MM.1S (cell line): ENCODE measurements at regions not wholly inside any gene's neighbourhood (a gene's known extent, or its start where the extent isn't known, plus 50 kb on each side); places are given as distances from the start of the nearest gene placed in this dataset.

Source experiments
- DNase-seq: peaks from one replicate; pipeline ENCODE4 v3.0.0-alpha.2; 2015
- H2AFZ ChIP-seq: fragments of 300-600 bp; sonication (generic); 2 replicates; pipeline ENCODE4 v1.6.0; 2016; ENCODE audit warnings: antibody characterized with exemption, low read length
- H3F3A ChIP-seq: fragments of 300-600 bp; sonication (generic); 2 replicates; pipeline ENCODE4 v1.6.1; 2016; ENCODE audit warnings: mild to moderate bottlenecking, antibody characterized with exemption, low read length, moderate library complexity, mixed read lengths; ENCODE audit not compliant: insufficient read depth
- H3K27ac ChIP-seq: fragments of 300-600 bp; sonication (generic); 2 replicates; pipeline ENCODE4 v1.5.1; 2016; ENCODE audit warnings: mild to moderate bottlenecking, low read length
- H3K27me3 ChIP-seq: fragments of 300-600 bp; sonication (generic); replicated peaks from 2 replicates; pipeline ENCODE4 v1.6.0; 2016; ENCODE audit warnings: low read length; ENCODE audit not compliant: insufficient read depth
- H3K36me3 ChIP-seq: fragments of 300-600 bp; sonication (generic); replicated peaks from 2 replicates; pipeline ENCODE4 v1.6.1; 2016; ENCODE audit warnings: mild to moderate bottlenecking, low read length, mixed read lengths; ENCODE audit not compliant: insufficient read depth
- H3K4me1 ChIP-seq: fragments of 300-600 bp; sonication (generic); 2 replicates; pipeline ENCODE4 v1.6.1; 2016; ENCODE audit warnings: low read length, mixed read lengths
- H3K4me2 ChIP-seq: fragments of 300-600 bp; sonication (generic); 2 replicates; pipeline ENCODE4 v1.6.0; 2016; ENCODE audit warnings: low read depth, low read length
- H3K4me3 ChIP-seq: fragments of 300-600 bp; sonication (generic); 2 replicates; pipeline ENCODE4 v1.5.1; 2016; ENCODE audit warnings: low read length, mixed read lengths
- H3K79me2 ChIP-seq: fragments of 300-600 bp; sonication (generic); 2 replicates; pipeline ENCODE4 v1.6.1; 2016; ENCODE audit warnings: mixed run types, low read length, mixed read lengths
- H3K9ac ChIP-seq: fragments of 300-600 bp; sonication (generic); 2 replicates; pipeline ENCODE4 v1.6.1; 2016; ENCODE audit warnings: low read length, mixed read lengths
- H3K9me2 ChIP-seq: fragments of 300-600 bp; sonication (generic); replicated peaks from 2 replicates; pipeline ENCODE4 v1.6.1; 2016; ENCODE audit warnings: mild to moderate bottlenecking, low read length, mixed read lengths; ENCODE audit not compliant: insufficient read depth
- H3K9me3 ChIP-seq: fragments of 300-600 bp; sonication (generic); replicated peaks from 2 replicates; pipeline ENCODE4 v1.6.1; 2016; ENCODE audit warnings: mild to moderate bottlenecking, low read length, mixed read lengths; ENCODE audit not compliant: insufficient read depth
- H4K20me1 ChIP-seq: fragments of 300-600 bp; sonication (generic); 2 replicates; pipeline ENCODE4 v1.6.1; 2016; ENCODE audit warnings: mild to moderate bottlenecking, low read length, moderate library complexity, mixed read lengths; ENCODE audit not compliant: insufficient read depth
- EZH2 ChIP-seq: fragments of 300-600 bp; sonication (generic); optimal IDR thresholded peaks from 2 replicates; pipeline ENCODE3; 2017; ENCODE audit warnings: low read depth, mild to moderate bottlenecking, antibody characterized with exemption, low read length, mixed read lengths
- EZH2phosphoT487 ChIP-seq: fragments of 300-600 bp; sonication (generic); IDR thresholded peaks from 2 replicates; pipeline ENCODE4 v1.6.1; 2018; ENCODE audit warnings: antibody characterized with exemption, low read length
- TF ChIP-seq, protein P1 (sequence below): fragments of 300-600 bp; sonication (generic); IDR thresholded peaks from 2 replicates; pipeline ENCODE4 v1.5.1; 2016; ENCODE audit warnings: antibody characterized with exemption, low read length, mixed read lengths

DNA sequence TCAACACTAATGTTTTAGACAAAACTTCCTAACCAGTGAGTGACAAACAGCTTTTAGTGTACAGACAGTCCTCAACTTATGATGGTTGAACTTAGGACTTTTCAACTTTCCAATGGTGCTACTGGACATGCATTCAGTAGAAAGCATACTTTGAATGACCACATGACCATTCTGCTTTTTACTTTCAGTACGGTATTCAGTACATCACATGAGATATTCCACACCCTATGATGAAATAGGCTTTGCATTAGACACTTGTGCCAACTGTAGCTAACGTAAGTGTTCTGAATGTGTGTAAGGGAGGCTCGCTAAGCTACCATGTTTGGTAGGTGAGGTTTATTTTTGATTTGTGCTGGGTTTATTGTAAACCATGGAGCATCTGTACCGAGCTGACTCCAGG lies 113.7 kb downstream of the WNT7A start:
- H2AFZ ChIP-seq = no peak overlapping the region
- no peaks in the 10 kb centered on the region for H3K9me3 ChIP-seq
- no peak for DNase-seq
- TF ChIP-seq EZH2 (no peak), EZH2phosphoT487 (no peak)
- TF ChIP-seq, protein P1, sequence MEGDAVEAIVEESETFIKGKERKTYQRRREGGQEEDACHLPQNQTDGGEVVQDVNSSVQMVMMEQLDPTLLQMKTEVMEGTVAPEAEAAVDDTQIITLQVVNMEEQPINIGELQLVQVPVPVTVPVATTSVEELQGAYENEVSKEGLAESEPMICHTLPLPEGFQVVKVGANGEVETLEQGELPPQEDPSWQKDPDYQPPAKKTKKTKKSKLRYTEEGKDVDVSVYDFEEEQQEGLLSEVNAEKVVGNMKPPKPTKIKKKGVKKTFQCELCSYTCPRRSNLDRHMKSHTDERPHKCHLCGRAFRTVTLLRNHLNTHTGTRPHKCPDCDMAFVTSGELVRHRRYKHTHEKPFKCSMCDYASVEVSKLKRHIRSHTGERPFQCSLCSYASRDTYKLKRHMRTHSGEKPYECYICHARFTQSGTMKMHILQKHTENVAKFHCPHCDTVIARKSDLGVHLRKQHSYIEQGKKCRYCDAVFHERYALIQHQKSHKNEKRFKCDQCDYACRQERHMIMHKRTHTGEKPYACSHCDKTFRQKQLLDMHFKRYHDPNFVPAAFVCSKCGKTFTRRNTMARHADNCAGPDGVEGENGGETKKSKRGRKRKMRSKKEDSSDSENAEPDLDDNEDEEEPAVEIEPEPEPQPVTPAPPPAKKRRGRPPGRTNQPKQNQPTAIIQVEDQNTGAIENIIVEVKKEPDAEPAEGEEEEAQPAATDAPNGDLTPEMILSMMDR = no peak
- H3K79me2 ChIP-seq = no peaks in the 10 kb centered on the region
- H3K4me1 ChIP-seq = no peaks in the 10 kb centered on the region
- no peaks in the 10 kb centered on the region for H4K20me1 ChIP-seq
- H3K9ac ChIP-seq = no peak overlapping the region
- H3K36me3 ChIP-seq = no peaks in the 10 kb centered on the region
- no peaks in the 10 kb centered on the region for H3F3A ChIP-seq
- no peak overlapping the region for H3K27ac ChIP-seq
- H3K27me3 ChIP-seq = peaks cover 33% of the 10 kb centered on the region
- no peak overlapping the region for H3K4me2 ChIP-seq
- H3K4me3 ChIP-seq = no peak overlapping the region
- no peaks in the 10 kb centered on the region for H3K9me2 ChIP-seq

DNA sequence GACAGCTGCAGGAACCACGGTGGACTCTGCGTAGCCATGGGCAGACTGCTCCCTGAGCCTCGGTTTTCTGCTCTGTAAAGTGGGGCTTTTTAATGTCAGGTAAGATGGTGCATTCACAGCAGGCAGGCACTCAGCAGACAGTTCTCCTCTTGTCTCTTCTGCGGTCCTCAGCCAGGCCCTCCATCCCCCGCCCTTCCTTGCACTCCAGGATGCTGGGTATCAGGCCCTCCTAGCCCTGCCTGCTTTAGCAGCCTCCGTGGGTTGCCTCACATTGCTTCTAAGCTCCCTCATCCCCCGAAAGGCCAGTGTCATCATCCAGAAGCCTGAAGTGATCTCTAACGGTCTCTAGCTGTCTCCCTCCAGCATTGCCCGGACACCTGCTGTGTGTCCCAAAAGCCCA lies 115.7 kb downstream of the WNT7A start:
- no peaks in the 10 kb centered on the region for H3K4me1 ChIP-seq
- H3K9ac ChIP-seq = no peak overlapping the region
- H3K4me3 ChIP-seq = no peak overlapping the region
- H3K4me2 ChIP-seq = no peak overlapping the region
- H3F3A ChIP-seq = no peaks in the 10 kb centered on the region
- H3K27me3 ChIP-seq = peaks cover 25% of the 10 kb centered on the region
- no peak overlapping the region for H2AFZ ChIP-seq
- no peaks in the 10 kb centered on the region for H4K20me1 ChIP-seq
- no peaks in the 10 kb centered on the region for H3K79me2 ChIP-seq
- no peaks in the 10 kb centered on the region for H3K36me3 ChIP-seq
- no peak for DNase-seq
- no peaks in the 10 kb centered on the region for H3K9me2 ChIP-seq
- TF ChIP-seq EZH2 (no peak), EZH2phosphoT487 (no peak)
- TF ChIP-seq, protein P1 = no peak
- no peak overlapping the region for H3K27ac ChIP-seq
- H3K9me3 ChIP-seq = no peaks in the 10 kb centered on the region

DNA sequence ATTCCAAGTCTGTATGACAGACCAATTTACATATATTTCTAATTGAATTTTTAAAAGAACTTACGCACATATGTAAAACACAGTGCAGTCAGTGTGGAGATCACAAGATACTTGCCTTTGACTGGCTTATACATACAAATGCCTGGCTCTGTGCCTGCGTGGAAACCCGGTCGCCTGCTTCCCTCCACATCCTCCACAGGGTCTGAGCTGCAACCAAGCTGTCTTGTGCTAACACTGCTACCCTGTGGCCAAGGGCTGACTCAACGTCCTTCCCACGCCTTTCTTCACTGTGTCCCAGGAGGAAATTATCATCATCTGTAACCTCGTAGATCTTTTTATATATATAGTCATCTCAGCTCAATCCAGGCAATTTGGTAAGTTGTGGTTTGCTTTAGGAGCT lies 117.0 kb downstream of the WNT7A start:
- H2AFZ ChIP-seq = no peak overlapping the region
- TF ChIP-seq, protein P1 = no peak
- TF ChIP-seq EZH2phosphoT487 = no peak
- TF ChIP-seq EZH2 = no peak
- H3K9me3 ChIP-seq = no peaks in the 10 kb centered on the region
- H3K9me2 ChIP-seq = no peaks in the 10 kb centered on the region
- no peak overlapping the region for H3K9ac ChIP-seq
- no peak overlapping the region for H3K4me2 ChIP-seq
- H3K36me3 ChIP-seq = no peaks in the 10 kb centered on the region
- H3K27me3 ChIP-seq = peaks cover 21% of the 10 kb centered on the region
- no peak overlapping the region for H3K27ac ChIP-seq
- H3K79me2 ChIP-seq = no peaks in the 10 kb centered on the region
- H3F3A ChIP-seq = no peaks in the 10 kb centered on the region
- no peaks in the 10 kb centered on the region for H3K4me1 ChIP-seq
- H4K20me1 ChIP-seq = no peaks in the 10 kb centered on the region
- no peak overlapping the region for H3K4me3 ChIP-seq
- no peak for DNase-seq

DNA sequence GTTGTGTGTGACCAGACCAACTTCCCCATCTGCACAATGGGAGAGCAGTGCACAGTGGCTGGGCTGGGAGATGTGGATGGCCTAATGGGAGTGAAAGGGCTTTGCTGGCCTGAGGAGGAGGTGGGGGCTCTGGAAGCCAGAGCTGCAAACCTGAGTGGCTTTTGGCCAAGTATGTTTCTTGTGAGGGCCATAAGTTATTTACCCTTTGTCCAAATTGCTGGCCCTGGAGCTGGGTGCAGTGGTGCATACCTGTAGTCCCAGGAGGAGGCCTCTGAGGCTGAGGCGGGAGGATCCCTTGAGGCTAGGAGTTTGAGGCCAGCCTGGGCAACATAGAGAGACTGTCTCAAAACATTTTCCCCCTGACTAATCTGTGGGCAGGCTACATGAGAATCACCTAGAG lies 129.1 kb downstream of the WNT7A start:
- Histone ChIP-seq H3K27me3 (no peaks in the 10 kb centered on the region), H3K79me2 (no peaks in the 10 kb centered on the region), H3F3A (no peaks in the 10 kb centered on the region), H3K27ac (no peak overlapping the region), H4K20me1 (no peaks in the 10 kb centered on the region), H2AFZ (no peak overlapping the region), H3K4me2 (no peak overlapping the region), H3K36me3 (no peaks in the 10 kb centered on the region), H3K4me3 (no peak overlapping the region), H3K4me1 (no peaks in the 10 kb centered on the region), H3K9me2 (no peaks in the 10 kb centered on the region), H3K9me3 (no peaks in the 10 kb centered on the region), H3K9ac (no peak overlapping the region)
- TF ChIP-seq EZH2 = no peak
- TF ChIP-seq EZH2phosphoT487 = no peak
- TF ChIP-seq, protein P1 = no peak
- no peak for DNase-seq
